HepG2 (cell line): ENCODE measurements at regions not wholly inside any gene's neighbourhood (a gene's known extent, or its start where the extent isn't known, plus 50 kb on each side); places are given as distances from the start of the nearest gene placed in this dataset.
"Not testable (repeated sequence)": the region's sequence is repeated elsewhere in the genome, so short reads cannot be mapped to it uniquely, and the experiment has no call there.

Experiments
- ATAC-seq: fragments of 200-7000 bp; cut with Tn5 transposase; 3 replicates; pipeline ENCODE4 v1.9.1; 2020; ENCODE audit warnings: mild to moderate bottlenecking, moderate library complexity
- BruUV-seq: library from RNA; stranded (reverse); fragments of 400-500 nt; replicated peaks from 2 replicates; lab custom pipeline; 2021; lab: Mats Ljungman, UMichigan
- CTCF ChIA-PET: fragments of 300-600 bp; formaldehyde crosslinking; extraction: SDS; loops from one replicate; lab custom pipeline; 2021; ENCODE audit warnings: low total read pairs, inconsistent platforms, low intra/inter-chr PET ratio; lab: Yijun Ruan, JAX
- POLR2A ChIA-PET: fragments of 350-600 bp; sonication (Branson Sonifier 250); formaldehyde crosslinking; loops from one replicate; lab custom pipeline; 2020; ENCODE audit warnings: antibody characterized with exemption, inconsistent platforms; lab: Yijun Ruan, JAX
- DNase-seq: peaks from one replicate; pipeline ENCODE4 v3.0.0-alpha.2; 2015; ENCODE audit warnings: low spot score
- FAIRE-seq: peaks from 3 replicates; lab custom pipeline; 2011; peaks lifted over from hg19 to GRCh38; lab: Jason Lieb, UNC
- H2AFZ ChIP-seq: one replicate; pipeline ENCODE4 v1.6.1; 2011; ENCODE audit warnings: low read length, inconsistent platforms
- H3K27ac ChIP-seq: fragments of 300-600 bp; 3 replicates; pipeline ENCODE4 v1.8.0; 2011; ENCODE audit warnings: mixed run types, mild to moderate bottlenecking, mixed read lengths, low read length, inconsistent platforms; ENCODE audit not compliant: insufficient read depth; ENCODE audit errors: extremely low read length
- H3K27me3 ChIP-seq, 2 experiments: fragments of 200-600 bp in 1 of 2; 2 replicates in 1 of 2; 3 replicates in 1 of 2; pipeline versions ENCODE4 v1.6.0 to v1.8.0; 2011; ENCODE audit warnings: low read length in 2 of 2, mild to moderate bottlenecking in 2 of 2, moderate library complexity in 2 of 2, inconsistent platforms in 1 of 2; ENCODE audit not compliant: insufficient read depth in 2 of 2, control insufficient read depth in 1 of 2
- H3K36me3 ChIP-seq, 2 experiments: fragments of 200-600 bp in 1 of 2; replicated peaks in 1 of 2; 2 replicates in 1 of 2; 3 replicates in 1 of 2; pipeline versions ENCODE4 v1.5.1 to v1.8.0; 2011; ENCODE audit warnings: low read length in 2 of 2, inconsistent platforms in 1 of 2; ENCODE audit not compliant: insufficient read depth in 2 of 2, control insufficient read depth in 1 of 2
- H3K4me1 ChIP-seq: 2 replicates; pipeline ENCODE4 v1.5.1; 2012; ENCODE audit warnings: low read length, inconsistent platforms; ENCODE audit not compliant: insufficient read depth
- H3K4me2 ChIP-seq: 2 replicates; pipeline ENCODE4 v1.6.0; 2011; ENCODE audit warnings: low read depth, low read length, inconsistent platforms
- H3K4me3 ChIP-seq, 3 experiments: fragments of 200-600 bp in 1 of 3; sonication (generic), shearing (Covaris generic) in 1 of 3; replicated peaks in 1 of 3; 2 replicates each; pipeline ENCODE4 v1.5.1; 2011 to 2016; ENCODE audit warnings: low read length in 3 of 3, inconsistent platforms in 2 of 3, low read depth in 2 of 3, mild to moderate bottlenecking in 2 of 3, control low read depth in 1 of 3, mixed read lengths in 1 of 3; ENCODE audit not compliant: insufficient read depth in 1 of 3
- H3K79me2 ChIP-seq: one replicate; pipeline ENCODE4 v1.6.1; 2011; ENCODE audit warnings: low read length, inconsistent platforms; ENCODE audit not compliant: insufficient read depth
- H3K9ac ChIP-seq: 2 replicates; pipeline ENCODE4 v1.6.0; 2011; ENCODE audit warnings: mild to moderate bottlenecking, low read depth, low read length, inconsistent platforms; ENCODE audit not compliant: insufficient read depth
- H3K9me3 ChIP-seq: 2 replicates; pipeline ENCODE4 v1.5.1; 2012; ENCODE audit warnings: mild to moderate bottlenecking, low read length
- H4K20me1 ChIP-seq: 2 replicates; pipeline ENCODE4 v1.6.0; 2011; ENCODE audit warnings: inconsistent platforms, mild to moderate bottlenecking, low read length, moderate library complexity; ENCODE audit not compliant: insufficient read depth
- ZBTB7B ChIP-seq: sonication (generic); formaldehyde crosslinking; IDR thresholded peaks from 2 replicates; pipeline ENCODE4 v1.4.0; 2020; ENCODE audit warnings: missing genetic modification reagents
- ZNF549 ChIP-seq: sonication (generic); formaldehyde crosslinking; IDR thresholded peaks from 2 replicates; pipeline ENCODE4 v1.5.0; 2020; ENCODE audit warnings: missing genetic modification reagents
- ZSCAN29 ChIP-seq: sonication (generic); formaldehyde crosslinking; conservative IDR thresholded peaks from 2 replicates; pipeline ENCODE4 v1.4.0; 2020; ENCODE audit warnings: mild to moderate bottlenecking, missing genetic modification reagents
- WGBS: methylation state at CpG from one replicate; pipeline ENCODE4 v1.1.6; 2017; ENCODE audit warnings: low lambda C conversion rate; 5-methylcytosine and 5-hydroxymethylcytosine counted together
- in situ Hi-C: cut with HindIII; loops from 2 replicates; pipeline ENCODE4 v1.10.0; 2017; ENCODE audit warnings: low pct_unique_long_range_greater_than_20kb; ENCODE audit not compliant: extremely low pct_ligation_motif_present
- intact Hi-C: fragments of 100-400 bp; cut with micrococcal nuclease; formaldehyde crosslinking; loops from one replicate; pipeline ENCODE4 v1.10.0; 2022; ENCODE audit not compliant: unreplicated experiment
- TF ChIP-seq, protein P1 (sequence below): sonication (generic); formaldehyde crosslinking; IDR thresholded peaks from 2 replicates; pipeline ENCODE4 v1.4.0; 2020; ENCODE audit warnings: missing genetic modification reagents
- TF ChIP-seq, protein P2 (sequence below): sonication (generic); formaldehyde crosslinking; IDR thresholded peaks from 2 replicates; pipeline ENCODE4 v1.4.0; 2020; ENCODE audit warnings: mild to moderate bottlenecking, missing genetic modification reagents

DNA sequence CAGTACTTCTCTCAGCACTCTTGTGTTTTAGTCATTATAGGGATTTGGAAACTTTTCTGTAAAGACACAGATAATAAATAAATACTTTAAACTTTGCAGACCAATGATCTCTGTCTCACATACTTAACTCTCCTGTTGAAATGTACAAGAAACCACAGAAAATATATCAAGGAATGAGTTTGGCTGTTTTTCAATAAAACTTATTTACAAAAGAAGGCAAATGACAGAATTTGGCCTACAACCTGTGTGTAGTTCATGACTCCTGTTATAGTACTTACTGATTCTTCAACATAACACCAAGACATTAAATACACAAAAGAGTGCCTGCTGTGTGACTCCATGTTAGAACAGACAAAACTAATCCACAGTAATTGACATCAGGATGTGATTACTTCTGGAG lies 510.0 kb upstream of the PHF14 start (continued):
- TF ChIP-seq, protein P1, sequence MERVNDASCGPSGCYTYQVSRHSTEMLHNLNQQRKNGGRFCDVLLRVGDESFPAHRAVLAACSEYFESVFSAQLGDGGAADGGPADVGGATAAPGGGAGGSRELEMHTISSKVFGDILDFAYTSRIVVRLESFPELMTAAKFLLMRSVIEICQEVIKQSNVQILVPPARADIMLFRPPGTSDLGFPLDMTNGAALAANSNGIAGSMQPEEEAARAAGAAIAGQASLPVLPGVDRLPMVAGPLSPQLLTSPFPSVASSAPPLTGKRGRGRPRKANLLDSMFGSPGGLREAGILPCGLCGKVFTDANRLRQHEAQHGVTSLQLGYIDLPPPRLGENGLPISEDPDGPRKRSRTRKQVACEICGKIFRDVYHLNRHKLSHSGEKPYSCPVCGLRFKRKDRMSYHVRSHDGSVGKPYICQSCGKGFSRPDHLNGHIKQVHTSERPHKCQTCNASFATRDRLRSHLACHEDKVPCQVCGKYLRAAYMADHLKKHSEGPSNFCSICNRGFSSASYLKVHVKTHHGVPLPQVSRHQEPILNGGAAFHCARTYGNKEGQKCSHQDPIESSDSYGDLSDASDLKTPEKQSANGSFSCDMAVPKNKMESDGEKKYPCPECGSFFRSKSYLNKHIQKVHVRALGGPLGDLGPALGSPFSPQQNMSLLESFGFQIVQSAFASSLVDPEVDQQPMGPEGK (CRISPR knock-in tag), result no peak
- TF ChIP-seq ZSCAN29, result no peak
- TF ChIP-seq, protein P2, sequence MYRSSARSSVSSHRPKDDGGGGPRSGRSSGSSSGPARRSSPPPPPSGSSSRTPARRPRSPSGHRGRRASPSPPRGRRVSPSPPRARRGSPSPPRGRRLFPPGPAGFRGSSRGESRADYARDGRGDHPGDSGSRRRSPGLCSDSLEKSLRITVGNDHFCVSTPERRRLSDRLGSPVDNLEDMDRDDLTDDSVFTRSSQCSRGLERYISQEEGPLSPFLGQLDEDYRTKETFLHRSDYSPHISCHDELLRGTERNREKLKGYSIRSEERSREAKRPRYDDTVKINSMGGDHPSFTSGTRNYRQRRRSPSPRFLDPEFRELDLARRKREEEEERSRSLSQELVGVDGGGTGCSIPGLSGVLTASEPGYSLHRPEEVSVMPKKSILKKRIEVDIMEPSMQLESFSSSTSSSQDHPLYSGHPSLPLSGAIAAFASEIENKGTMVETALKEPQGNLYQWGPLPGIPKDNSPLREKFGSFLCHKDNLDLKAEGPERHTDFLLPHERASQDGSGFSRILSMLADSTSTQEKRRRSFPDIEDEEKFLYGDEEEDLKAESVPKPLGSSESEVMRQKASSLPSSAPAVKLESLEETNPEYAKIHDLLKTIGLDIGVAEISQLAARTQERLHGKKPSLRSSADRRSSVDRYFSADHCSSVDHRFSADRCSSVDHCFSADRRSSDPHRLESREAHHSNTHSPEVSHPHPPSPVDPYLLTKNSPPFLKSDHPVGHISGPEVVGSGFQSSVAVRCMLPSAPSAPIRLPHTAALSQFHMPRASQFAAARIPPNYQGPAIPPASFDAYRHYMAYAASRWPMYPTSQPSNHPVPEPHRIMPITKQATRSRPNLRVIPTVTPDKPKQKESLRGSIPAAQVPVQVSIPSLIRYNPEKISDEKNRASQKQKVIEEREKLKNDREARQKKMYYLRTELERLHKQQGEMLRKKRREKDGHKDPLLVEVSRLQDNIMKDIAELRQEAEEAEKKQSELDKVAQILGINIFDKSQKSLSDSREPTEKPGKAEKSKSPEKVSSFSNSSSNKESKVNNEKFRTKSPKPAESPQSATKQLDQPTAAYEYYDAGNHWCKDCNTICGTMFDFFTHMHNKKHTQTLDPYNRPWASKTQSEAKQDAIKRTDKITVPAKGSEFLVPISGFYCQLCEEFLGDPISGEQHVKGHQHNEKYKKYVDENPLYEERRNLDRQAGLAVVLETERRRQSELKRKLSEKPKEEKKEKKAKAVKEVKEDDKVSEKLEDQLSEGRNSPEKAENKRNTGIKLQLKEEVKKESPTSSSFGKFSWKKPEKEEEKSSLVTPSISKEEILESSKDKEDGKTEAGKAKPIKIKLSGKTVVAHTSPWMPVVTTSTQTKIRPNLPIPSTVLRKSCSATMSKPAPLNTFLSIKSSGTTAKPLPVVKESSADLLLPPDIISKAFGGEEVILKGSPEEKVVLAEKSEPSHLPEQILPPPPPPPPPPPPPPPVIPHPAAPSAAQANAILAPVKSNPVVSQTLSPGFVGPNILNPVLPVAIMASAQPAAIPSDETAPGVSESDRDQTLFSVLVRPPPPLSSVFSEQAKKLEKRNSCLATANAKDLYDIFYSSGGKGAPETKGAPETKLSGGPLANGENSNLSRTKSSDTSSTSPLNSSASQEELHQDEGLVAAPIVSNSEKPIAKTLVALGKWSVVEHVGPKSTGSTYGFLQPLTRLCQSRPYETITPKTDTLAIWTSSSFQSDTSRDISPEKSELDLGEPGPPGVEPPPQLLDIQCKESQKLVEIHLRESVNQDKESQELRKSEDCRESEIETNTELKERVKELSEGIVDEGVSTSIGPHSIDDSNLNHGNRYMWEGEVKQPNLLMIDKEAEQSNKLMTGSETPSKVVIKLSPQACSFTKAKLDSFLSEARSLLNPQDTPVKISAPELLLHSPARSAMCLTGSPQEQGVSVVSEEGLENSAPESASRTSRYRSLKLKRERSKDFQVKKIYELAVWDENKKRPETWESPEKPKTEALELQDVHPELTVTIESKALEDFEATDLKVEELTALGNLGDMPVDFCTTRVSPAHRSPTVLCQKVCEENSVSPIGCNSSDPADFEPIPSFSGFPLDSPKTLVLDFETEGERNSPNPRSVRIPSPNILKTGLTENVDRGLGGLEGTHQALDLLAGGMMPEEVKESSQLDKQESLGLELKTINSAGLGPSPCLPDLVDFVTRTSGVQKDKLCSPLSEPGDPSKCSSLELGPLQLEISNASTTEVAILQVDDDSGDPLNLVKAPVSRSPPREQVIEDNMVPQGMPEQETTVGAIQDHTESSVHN (CRISPR knock-in tag), result no peak
- no peak for TF ChIP-seq ZBTB7B (CRISPR knock-in tag)
- no peak for TF ChIP-seq ZNF549

DNA sequence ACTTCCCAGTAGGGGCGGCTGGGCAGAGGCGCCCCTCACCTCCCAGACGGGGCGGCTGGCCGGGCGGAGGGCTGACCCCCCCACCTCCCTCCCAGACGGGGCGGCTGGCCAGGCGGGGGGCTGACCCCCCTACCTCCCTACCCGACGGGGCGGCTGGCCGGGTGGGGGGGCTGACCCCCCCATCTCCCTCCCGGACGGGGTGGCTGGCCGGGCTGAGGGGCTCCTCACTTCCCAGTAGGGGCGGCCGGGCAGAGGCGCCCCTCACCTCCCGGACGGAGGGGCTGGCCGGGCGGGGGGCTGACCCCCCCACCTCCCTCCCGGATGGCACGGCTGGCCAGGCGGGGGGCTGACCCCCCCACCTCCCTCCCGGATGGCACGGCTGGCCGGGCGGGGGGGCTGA lies 508.1 kb upstream of the PHF14 start:
- H3K27ac ChIP-seq, H3K4me1 ChIP-seq, POLR2A ChIA-PET, H3K79me2 ChIP-seq, H3K36me3 ChIP-seq, DNase-seq, H4K20me1 ChIP-seq, H3K4me2 ChIP-seq, H2AFZ ChIP-seq, in situ Hi-C loops, H3K4me3 ChIP-seq, FAIRE-seq, H3K9ac ChIP-seq, H3K27me3 ChIP-seq, CTCF ChIA-PET, BruUV-seq, ATAC-seq, intact Hi-C loops: not testable (repeated sequence)
- no CpG with 5 or more reads among the region's 30 CpGs for WGBS
- H3K9me3 ChIP-seq, result peaks cover 14% of the 10 kb centered on the region
